ENCODE measurements at regions not wholly inside any gene's neighbourhood (a gene's known extent, or its start where the extent isn't known, plus 50 kb on each side); places are given as distances from the start of the nearest gene placed in this dataset.

GRCh38 chr6:167739721-167740475 is 86.8 kb upstream of the AFDN start:
- no peak for TF ChIP-seq POLR2A (IDR thresholded peaks at IDR 0.05; ENCODE audit: low read depth, low read length)
- TF ChIP-seq POLR2AphosphoS5 (IDR thresholded peaks at IDR 0.05; ENCODE audit: low read depth, low read length) = no peak
